B cell (primary cell): ENCODE measurements at regions not wholly inside any gene's neighbourhood (a gene's known extent, or its start where the extent isn't known, plus 50 kb on each side); places are given as distances from the start of the nearest gene placed in this dataset.

Experiments used
- CTCF ChIP-seq: fragments of 200-600 bp; IDR thresholded peaks from one replicate; pipeline ENCODE4 v1.8.0; 2022; ENCODE audit warnings: antibody characterized with exemption, mild to moderate bottlenecking
- EZH2 ChIP-seq: IDR thresholded peaks from 2 replicates; pipeline ENCODE4 v1.6.1; 2012; ENCODE audit warnings: borderline replicate concordance, low read depth, mild to moderate bottlenecking, moderate library complexity, low read length; ENCODE audit not compliant: insufficient read depth, poor library complexity, severe bottlenecking

- TF ChIP-seq CTCF: no peak
- no peak for TF ChIP-seq EZH2
Measured at GRCh38 chr6:751765-752164, 58.8 kb upstream of the EXOC2 start.
